Activated T-cell treated with anti-CD3 and anti-CD28 coated beads for 1 hour (primary cell): ENCODE measurements at regions not wholly inside any gene's neighbourhood (a gene's known extent, or its start where the extent isn't known, plus 50 kb on each side); places are given as distances from the start of the nearest gene placed in this dataset.

Experiments
- DNase-seq: peaks from one replicate; pipeline ENCODE4 v3.0.0-alpha.2; 2020; ENCODE audit warnings: low read depth

DNA sequence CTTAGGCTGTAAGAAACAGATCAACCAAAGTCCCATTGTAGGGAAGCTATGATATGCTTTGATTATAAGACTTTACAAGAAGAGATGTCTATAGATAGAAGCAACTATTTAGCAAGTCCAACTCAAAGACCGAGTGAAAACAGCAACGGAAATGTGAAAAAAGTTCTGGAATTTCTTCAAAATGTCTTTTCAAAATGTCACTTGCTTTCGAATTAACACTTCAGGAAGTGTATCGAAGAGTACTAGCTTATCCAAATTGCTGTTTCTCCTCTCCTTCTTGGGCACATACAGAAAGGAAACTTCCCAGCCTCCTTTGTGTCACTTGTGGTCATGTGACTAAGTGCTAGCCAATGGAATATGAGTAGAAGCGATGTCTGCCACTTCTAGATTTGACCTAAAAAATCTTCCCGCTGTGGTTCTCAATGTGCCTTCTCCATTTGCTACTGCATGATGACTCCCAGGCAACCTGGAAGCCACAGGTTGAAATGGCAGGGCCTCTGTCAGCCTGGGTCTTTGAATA, 89.9 kb downstream of the TSEN15 start:
- DNase-seq, result no peak

GRCh38 chr1:184143449-184143848, 91.9 kb downstream of the TSEN15 start:
- no peak for DNase-seq

- no peak for DNase-seq
These were observed 93.6 kb downstream of the TSEN15 start for GRCh38 chr1:184145083-184145482.

DNA sequence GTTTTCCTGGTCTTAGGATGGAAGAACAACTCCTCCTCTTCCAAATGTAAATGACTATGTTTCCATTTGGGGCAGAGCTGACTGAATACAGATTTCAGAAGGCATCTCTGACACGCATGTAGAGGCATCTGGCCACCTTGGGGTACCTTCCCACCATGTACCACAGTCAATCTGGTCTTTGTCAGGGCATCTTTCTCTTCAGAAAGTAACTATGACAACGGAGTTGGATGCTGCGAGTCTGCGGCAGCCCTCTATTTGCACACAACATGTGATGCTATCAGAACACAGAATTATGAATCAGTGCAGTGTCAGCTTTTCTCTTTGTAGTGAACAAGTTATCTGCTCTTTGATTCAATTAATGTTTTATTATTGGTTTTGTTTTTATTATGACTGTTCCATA, 94.7 kb downstream of the TSEN15 start:
- DNase-seq, result no peak

GRCh38 chr1:184150776-184151531, 99.4 kb downstream of the TSEN15 start:
- DNase-seq, result no peak

- no peak for DNase-seq
These were observed 100.9 kb downstream of the TSEN15 start for GRCh38 chr1:184152434-184152898.

- no peak for DNase-seq
These were observed 101.4 kb downstream of the TSEN15 start for GRCh38 chr1:184152974-184153373.

DNA sequence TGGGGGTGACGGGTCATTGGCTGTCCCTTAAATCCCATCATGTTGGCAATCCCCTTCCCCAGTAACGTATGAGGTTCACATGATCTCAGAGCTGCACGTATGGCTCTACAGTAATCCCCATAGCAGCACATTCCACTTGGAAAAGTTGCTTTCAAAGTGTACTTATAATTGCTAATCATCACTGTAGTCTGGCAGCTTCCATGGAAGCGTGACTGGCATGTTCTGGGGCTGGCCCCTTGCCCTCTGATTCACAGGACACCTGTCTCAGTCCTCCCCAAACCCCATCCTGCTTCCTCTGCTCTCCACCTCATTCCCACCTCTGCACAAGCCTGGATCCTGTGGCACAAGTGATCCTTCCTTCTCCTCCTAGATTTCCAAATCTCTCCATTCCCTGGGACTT, 102.2 kb downstream of the TSEN15 start:
- no peak for DNase-seq

- DNase-seq, result no peak
These were observed 105.2 kb downstream of the TSEN15 start for GRCh38 chr1:184156521-184157393.

DNA sequence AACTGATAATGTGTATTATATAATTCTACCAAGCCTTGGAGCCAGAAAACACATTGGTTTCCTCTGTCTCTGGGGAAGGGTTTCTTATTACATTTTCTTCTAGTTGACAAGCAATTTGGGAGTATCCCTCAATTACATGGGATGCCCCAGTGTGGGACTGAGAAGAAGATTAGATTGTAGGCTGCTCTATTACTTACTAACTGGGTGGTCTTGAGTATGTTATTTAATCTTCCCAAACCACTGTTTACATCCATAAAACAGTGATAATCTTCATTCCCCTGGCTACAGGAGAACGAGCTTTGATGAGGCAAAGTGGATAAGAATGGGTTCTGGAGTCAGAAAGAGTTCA, 105.8 kb downstream of the TSEN15 start:
- DNase-seq, result no peak

DNA sequence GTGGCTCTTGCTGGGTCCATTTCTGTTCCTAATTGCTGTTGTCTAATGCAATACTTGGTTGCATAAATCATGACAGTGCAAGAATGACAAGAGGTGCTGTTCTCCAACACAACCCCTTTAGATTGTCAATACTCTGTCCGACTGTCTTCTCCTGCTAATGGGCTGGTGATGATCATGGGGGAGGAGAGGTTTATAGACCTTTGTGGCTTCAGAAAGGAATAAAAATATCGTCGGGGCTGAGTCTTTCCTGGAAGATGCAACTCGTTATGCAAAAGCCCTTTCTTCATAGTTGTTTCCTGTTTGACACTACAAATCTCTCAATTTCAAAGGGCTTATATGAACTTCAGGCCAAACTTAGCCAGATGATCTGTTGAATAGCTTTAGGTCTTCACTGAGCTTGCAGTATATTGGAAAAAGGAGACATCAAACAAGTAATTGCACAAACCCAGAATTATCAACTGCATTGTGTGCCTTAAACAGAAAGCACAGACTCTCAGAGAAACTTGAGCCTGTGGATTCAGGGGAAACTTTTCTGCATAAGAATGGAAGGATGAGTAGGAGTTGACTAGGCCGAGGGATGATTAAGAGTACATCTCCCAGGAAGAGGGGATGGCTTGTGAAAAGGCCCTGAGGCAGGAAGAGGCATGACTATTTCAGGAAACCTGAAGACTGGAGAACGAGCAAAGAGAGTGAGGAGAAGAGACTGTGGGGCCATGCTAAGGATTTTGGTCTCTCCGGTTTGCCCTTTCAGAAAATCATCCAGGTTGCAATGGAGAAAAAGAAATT, 107.6 kb downstream of the TSEN15 start:
- DNase-seq, result no peak

- no peak for DNase-seq
These were observed 108.7 kb downstream of the TSEN15 start for GRCh38 chr1:184160236-184160635.

DNA sequence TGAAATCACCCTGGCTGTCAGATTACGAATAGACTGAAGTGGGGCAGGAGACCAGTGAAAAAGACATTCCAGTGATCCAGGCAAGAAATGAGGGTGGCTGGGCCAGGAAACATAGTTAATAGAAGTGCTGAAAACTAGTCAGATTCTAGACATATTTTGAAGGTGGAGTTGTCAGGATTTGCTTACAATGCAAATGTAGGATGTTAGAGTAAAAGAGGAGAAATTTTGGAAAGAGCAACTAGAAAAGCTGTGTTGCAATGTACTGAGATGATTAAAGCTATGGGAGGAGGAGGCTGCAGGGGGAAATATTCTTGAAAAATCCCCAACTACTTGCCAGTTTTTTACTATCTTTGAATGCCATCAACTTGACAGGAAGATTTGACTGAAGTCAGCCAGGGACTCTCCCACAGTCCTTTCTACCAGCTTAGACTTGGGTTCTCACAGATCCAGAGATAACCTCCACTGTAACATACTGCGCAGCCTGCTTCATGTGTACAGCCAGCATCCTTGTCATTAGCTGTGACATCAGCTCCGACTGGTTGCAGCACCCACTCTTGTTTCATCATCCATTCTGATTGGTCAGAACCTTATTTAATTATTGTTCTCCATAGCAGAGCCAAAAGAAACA, 109.7 kb downstream of the TSEN15 start:
- DNase-seq, result no peak

GRCh38 chr1:184162281-184162680, 110.8 kb downstream of the TSEN15 start:
- DNase-seq, result no peak

DNA sequence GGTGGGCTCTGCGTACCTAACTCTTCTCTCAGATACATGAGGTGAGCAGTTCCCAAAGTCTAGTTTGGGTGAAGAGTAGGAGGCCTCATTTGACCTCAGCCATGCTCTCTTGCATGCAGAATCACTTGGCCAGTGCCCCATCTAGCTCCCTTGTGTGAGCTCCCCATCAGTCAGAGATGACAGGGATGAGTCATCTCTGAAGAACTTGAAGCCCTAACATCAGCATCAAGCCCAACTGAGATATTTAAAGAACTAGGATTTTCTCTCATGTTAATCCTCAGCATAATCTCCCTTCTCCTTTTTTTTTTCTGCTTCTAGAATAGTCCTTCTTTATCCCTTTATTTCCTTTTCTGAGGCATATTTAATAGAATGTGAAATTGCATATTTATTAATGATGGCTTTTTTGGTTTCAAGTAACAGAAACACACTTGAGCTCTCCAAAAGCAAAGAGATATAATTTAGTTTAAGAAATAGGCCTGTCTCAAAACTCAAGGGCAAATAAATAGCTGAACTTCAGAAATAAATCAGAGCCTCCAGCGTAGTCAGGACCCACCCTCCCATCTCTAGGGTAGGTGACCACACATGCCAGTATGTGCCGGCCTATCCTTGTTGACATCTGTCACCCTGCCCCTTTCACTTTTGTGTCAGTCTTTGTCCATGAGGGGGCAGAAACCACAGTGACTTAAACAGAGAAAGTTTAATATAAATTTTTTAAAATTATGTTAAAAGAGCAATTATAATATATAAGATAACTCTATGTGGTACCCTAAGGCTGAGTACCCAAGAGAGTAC, 112.3 kb downstream of the TSEN15 start:
- no peak for DNase-seq

DNA sequence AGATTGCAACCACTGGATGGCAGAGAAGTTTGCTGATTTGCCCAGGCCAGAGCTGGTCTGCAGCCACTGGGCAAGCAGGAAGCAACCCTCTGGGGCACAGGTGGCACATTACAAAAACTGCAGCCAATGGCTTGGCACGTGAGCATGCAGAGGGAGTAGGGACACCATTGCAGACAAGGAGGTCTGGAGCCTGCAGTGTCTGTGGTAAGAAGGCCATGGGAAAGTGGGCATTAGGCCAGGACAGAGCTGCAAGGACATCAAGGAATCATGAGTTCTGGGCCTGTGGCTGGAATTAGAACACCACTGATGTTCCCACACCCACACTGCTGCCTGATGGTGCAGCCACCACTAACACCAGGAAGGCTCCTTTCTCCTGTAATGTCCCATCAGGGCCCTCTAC, 113.0 kb downstream of the TSEN15 start:
- no peak for DNase-seq

GRCh38 chr1:184166485-184166884, 115.0 kb downstream of the TSEN15 start:
- DNase-seq, result no peak

DNA sequence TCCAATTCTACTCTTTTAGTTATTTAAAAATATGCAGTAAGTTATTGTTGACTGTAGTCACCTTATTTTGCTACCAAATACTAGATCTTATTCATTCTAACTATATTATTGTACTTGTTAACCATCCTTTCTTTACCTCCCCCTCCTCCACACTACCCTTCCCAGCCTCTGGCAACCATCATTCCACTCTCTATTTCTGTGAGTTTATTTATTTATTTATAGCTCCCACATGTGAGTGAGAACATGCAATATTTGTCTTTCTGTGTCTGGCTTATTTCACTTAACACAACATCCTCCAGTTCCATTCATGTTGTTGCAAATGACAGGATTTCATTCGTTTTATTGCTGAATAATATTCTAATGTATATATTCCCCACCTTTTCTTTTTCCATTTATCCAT, 115.8 kb downstream of the TSEN15 start:
- no peak for DNase-seq

- DNase-seq, result no peak
These were observed 119.2 kb downstream of the TSEN15 start for GRCh38 chr1:184170719-184171118.

DNA sequence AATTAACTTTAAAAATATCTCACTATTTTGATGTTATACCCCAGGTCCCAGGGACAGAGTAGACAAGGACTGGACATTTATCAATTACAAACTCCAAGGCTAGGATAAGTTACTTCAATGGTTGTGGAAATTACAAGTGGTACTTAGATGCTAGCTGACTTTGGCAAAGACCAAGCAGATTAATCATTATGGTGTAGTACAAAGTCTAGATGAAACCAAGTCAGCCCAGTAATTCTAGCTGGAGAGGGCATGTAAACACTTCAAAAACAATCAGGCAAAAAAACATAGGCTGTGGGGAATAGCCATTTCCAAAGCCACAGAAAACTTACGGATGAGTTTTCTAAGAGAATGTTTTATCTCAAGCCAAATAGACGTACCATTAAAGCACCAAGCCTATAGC, 124.5 kb downstream of the TSEN15 start:
- DNase-seq, result no peak

- DNase-seq, result no peak
These were observed 129.5 kb downstream of the TSEN15 start for GRCh38 chr1:184181044-184181443.
